Hepatic stellate cell (primary cell): ENCODE measurements at regions not wholly inside any gene's neighbourhood (a gene's known extent, or its start where the extent isn't known, plus 50 kb on each side); places are given as distances from the start of the nearest gene placed in this dataset.
"Not testable (repeated sequence)": the region's sequence is repeated elsewhere in the genome, so short reads cannot be mapped to it uniquely, and the experiment has no call there.

Experiments used
- DNase-seq: peaks from one replicate; pipeline ENCODE4 v3.0.0; 2011; ENCODE audit warnings: low spot score

DNA sequence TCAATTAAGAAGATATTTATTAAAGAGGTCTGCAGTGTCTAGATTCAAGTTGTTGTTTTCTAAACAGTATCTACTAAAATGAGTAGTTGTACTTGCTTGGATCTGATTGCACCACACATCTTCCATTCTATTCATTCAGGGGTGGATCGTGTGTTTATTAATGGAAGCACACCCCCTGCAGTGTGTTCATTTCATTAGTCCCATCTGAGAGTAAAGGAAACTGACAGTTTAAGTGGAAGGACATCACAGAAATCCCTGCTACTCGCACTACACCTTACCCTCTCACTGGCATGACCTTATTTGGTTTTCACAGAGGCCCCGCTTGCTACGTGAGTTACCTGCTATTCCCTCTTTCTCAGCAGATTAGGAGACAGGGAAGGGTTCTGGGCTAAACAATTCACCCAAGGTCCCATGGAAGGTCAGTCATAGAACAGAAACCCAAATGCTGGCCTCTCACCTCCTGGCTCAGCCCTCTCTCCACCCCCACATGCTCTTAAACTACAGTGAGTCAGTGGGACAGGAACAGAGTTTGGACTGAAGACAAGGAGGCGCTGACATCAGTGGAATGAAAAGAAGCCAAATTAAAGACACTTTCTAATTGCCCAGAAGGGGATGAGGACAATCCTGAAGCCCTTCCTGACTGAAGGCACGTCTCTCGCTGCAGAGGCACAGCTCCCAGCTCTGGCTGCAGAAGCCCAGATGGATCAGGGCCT, 369.2 kb upstream of the NRP1 start:
- DNase-seq: no peak

DNA sequence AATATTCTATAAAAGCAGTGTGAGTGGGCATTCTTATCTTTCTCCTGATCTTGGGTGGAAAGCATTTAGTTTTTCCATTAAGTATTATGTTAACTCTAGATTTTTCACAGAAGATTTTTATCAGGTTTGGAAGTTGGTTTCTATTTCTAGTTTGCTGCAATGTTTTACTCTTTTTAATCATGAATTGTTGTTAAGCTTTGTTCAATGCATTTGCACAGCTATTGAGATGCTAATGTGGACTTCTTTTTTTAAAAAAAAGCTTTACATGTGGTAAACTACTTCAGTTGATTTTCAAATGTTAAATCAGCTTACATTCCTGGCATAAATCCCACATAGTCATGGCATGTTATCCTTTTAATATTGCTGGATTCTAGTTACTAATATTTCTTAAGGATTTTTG, 363.6 kb upstream of the NRP1 start:
- no peak for DNase-seq

DNA sequence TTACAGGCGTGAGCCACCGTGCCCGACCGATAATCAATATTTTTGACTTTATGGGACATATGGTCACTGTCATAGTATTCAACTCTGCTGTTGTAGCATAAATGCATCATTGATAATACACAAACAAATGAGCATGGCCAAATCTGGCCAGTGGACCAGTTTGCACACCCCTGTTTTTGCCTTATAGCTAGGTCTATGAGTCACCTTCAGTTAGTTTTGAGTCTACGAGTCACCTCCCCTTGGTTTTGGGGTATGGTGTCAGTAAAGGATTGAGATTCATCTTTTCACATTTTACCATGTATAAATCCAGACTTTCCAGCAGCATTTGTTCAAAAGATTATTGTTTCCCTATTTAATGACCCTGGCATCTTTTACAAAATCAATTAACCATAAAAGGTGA, 362.5 kb upstream of the NRP1 start:
- DNase-seq: no peak

DNA sequence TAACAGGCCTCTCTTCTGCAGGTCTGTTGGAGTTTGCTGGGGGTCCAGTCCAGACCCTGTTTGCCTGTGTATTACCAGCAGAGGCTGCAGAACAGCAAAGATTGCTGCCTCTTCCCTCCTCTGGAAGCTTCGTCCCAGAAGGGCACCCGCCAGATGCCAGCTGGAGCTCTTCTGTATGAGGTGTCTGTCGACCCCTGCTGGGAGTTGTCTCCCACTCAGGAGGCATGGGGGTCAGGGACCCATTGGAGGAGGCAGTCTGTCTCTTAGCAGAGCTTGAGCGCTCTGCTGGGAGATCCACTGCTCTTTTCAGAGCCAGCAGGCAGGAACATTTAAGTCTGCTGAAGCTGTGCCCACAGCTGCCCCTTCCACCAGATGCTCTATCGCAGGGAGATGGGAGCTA, 361.1 kb upstream of the NRP1 start:
- DNase-seq: no peak

DNA sequence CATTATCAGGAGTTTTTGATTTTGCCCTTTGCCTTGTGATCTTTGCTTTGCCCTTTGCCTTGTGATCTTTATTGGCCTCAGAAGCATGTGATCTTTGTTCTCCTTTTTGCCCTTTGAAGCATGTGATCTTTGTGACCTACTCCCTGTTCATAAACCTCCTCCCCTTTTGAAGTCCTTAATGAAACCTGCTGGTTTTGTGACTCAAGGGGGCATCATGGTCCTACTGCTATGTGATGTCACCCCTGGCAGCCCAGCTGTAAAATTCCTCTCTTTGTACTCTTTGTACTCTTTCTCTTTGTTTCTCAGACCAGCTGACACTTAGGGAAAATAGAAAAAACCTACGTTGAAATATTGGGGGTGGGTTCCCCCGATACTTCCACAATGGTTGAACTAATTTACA, 356.1 kb upstream of the NRP1 start:
- not testable (repeated sequence) for DNase-seq

DNA sequence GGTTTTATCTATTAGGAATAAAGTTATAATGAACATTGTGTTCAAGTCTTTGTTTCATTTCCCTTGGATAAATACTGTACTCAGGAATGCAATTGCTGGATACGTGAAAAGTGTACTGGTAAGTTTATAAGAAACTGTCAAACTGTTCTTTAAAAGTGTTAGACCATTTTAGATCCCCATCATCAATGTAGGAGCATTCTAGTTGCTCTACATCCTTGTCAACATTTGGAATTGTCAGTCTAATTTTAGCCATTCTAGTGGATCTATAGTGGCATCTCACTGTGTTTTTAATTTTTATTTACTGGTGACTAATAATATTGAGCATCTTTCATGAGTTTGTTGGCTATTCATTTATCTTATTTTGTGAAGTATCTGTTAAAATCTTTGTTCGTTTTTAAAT, 354.0 kb upstream of the NRP1 start:
- no peak for DNase-seq

DNA sequence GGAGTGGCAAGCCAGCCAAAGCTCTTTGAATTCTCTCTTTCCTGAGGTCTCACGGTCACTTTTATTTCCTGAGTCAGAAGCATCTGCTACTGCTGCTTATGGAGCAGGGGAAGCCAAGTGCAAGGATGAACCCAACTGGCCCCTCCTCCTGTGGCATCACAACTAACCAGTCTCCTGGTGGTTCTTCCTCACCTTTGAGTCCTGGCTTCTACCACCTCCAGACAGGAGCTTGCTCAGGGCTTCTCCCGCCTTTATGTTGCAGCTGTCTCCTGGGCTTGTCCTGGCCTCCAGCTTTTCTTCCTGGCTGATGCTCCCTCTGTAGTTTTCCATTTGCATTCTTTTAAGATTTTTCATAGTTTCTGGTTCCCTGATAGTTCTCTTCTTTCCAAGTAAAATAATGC, 349.7 kb upstream of the NRP1 start:
- no peak for DNase-seq

DNA sequence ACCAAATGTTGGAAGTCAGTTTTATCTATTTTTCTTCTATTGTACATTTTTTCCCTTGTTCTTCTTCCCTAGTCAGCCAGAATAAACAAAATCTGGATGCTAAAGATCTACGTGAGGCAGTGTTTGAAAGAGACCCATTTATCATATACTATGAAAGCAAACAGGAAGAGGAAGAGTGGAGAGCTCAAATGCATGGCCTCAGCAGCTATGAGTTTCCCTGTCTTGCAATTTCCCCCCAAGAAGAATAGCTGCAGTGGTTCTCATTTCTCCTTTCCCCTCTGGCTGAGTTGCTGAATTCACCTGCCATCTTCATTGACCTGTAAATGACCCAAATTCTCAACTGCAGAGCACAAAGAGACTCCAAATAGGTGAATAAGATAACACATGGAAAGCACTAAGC, 347.1 kb upstream of the NRP1 start:
- DNase-seq: no peak

DNA sequence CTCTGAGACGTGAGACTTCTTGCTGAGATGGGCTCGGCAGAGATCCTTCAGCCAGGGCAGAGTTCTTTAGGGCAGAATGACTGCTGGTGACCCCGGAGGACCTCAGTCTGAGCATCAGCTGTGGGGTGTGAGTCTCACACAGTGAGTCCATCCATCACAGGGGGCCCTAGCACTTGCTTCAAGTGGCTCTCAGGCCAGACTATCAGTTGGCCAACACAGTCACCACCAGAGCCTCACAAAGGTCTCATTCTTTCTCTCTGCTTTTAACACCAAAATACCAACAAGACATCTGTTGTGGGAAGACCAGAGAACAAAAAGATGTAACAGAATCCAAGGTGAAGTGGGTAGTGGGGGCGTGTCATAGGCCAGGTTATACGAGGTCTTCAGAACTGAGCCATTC, 345.6 kb upstream of the NRP1 start:
- DNase-seq: no peak

DNA sequence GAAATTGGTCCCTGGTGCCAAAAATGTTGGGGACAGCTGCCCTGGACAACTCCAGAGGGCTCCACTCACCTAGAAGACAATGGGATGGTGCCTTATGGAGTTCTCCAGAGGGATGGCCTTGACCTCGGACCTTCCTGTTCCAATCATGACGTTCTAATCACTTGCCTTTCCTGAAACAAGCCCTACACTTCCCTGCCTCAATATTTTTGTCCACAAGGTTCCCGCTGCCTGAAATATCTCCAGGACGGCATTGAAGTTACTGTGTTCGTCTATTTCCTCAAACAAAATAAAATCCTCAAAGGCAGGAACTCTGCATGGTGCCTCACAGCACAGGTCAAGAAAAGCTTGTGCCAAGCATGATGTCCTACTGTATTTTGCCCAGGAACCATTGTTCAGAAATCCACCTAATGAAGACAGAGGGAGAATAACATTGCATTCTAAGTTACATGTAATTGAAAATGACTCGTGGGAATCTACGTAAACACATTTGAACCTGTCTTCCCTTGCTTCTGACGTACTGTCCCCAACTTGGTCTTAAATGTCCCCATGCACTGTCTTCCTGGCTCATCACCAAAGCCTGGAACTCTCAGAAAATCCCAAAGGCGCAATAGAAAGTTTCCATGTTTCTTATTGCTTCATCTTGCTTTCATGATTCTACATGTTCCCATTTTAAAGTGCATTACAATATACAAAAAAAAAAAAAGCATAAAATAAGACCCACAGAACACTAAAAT, 342.3 kb upstream of the NRP1 start:
- no peak for DNase-seq

DNA sequence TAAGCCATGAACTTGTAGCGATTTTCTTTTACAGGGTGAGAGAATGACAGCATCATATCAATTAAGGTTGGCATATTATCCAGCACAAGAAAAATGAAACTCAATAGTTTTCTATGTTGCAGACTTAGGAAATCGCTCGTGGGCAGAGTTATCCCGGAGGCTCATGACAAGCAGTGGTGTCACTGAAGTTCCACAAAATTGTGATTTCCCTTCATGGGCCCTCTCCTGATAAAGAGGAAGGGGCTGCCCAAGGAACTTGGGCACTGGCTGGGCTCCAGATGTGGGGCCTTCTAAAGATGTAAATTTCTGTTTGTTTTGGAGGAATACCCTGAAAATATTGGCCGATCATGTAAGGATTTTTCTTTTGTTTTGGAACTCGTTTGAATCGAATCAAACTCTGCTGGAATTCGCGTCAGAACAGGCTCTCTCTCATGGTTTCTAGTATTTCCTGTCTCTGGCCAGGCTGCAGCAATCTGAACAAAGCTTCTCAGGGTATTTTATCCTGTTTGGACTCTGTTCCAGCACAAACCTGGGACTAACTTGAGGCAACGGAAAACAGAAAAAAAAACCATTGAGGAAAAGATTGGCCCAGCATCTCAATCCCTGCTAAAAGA, 340.6 kb upstream of the NRP1 start:
- no peak for DNase-seq

DNA sequence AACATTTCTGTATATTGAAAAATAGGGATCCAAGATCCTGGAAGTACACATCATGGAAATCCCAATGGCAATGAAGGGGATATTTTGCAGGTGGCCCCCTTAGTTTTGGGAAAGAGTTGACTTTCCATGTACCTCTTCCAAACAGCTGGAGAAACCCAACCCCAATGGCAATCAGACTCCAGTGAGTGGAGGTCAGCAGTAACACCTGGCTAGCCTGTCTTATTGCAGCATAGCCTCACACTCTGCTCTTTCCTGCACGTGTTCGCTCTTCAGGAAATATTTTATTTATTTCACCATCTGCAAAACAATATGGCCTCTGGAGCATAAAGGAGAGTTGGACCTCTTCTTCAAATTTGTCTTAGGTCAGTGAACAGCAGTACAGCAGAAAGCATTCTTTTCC, 340.0 kb upstream of the NRP1 start:
- DNase-seq: no peak

DNA sequence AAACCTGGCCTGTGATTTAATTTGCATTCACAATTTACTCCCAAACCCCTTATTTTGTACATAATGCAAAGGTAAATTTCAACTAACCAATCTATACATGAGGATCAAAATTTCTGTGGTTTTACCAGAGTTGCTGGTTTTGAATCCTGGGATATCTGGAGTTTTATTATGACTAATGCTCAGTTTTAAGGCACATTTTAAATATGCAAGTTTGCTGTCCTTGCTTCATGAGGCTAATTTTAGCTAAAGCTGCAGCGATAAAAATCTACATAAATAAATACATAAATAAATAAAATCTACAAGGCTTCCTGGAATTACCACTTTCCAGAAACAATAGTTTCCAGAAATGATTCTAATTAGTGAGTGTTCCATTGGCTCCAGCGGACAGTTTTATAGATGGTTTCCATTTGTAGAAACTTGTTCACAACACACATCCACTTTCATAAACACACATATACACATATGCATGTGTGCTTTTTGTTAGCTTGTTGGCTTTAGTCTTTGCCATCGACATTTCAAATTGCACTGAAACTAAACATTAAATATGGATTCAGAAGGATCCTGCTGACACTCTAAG, 339.5 kb upstream of the NRP1 start:
- DNase-seq: no peak

DNA sequence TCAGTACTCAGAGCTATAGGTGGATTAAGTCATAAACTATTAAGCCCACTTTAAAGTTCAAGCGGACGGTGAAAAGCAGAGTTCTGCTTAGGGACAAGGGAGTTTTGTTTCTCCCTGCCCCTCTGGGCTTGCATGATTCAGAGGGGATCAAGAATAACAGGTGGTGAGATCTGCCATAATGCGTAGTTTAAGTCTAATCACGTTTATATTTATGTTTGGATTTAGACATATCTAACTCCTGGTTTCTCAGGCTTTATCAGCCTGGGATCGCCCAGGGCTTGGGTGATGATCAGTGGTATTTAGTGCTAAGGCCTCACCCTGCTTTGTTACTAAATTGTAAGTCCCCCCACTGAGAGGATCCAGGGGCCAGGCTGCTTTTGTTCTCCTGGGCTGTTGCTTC, 335.4 kb upstream of the NRP1 start:
- no peak for DNase-seq

DNA sequence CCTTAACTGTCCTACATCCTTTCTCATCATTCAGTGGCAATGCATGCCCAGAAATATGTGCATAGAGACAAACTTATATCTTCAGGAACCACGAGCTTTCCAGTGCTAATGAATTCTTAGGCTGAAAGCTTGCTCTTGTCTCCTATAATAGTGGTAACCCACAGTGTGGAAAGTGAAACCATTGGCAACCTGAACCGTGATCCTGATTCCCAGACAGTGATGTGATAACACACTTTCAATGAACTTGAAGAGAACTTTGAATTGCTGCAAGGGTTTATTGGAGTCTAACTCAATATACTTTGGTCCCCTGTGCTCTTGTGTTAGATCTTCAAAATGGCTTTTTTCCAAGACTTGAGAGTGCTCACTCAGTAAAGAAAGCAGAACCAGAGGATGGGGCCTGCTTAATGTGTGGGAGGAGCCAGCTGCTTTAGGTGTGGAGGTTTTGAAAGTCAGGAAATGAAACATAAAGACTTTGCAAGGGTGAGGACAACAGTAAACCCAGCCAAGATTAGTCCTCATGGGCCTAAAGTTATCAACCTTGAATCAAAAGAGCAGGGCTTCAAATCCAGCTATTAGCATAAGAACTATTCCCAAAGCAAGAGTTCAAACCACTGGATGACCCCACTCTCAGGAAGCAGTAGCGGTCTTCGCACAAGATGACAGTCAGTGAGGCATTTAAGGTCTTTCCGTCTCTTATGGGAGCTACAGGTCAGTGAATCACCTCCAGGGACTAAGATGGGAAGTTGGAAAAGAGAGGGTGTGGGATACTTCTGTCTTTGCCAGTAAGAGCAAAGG, 332.4 kb upstream of the NRP1 start:
- no peak for DNase-seq

DNA sequence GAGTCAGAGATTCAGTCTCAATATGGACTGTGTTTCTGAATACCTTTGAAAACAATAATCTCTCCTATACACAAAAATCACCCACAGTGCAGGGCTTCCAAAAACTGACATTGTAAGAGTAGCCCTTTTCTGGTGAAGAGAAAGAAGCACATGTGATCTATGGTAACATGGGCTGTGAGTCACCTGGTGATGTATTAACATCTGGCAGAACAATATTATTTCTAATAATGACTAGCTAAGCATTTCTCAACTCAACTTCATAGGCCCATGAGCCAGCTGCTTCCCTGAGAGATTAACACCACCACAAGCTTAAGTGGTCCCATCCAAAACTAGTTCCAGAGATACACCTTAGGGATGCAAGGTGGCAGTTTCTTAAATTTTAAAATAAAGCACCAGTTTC, 331.0 kb upstream of the NRP1 start:
- no peak for DNase-seq

DNA sequence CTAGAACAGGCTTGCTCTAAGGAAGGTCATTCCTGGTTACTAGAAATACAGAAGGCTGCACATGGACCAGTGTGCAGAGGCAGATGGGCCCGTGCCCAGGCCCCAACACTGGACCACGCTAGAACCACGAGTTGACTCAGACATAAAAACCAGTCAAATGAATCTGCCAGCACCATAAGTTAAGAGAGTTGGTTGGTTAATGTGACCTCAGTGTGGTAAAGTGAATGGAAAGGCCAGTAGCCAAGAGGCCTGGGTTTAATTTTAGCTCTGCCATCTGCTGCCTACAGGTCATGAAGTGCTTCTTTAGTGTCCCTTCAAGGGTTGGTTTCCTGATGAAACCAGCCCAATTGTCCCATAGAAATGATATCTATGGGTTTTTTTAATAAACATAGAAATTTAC, 329.6 kb upstream of the NRP1 start:
- no peak for DNase-seq

DNA sequence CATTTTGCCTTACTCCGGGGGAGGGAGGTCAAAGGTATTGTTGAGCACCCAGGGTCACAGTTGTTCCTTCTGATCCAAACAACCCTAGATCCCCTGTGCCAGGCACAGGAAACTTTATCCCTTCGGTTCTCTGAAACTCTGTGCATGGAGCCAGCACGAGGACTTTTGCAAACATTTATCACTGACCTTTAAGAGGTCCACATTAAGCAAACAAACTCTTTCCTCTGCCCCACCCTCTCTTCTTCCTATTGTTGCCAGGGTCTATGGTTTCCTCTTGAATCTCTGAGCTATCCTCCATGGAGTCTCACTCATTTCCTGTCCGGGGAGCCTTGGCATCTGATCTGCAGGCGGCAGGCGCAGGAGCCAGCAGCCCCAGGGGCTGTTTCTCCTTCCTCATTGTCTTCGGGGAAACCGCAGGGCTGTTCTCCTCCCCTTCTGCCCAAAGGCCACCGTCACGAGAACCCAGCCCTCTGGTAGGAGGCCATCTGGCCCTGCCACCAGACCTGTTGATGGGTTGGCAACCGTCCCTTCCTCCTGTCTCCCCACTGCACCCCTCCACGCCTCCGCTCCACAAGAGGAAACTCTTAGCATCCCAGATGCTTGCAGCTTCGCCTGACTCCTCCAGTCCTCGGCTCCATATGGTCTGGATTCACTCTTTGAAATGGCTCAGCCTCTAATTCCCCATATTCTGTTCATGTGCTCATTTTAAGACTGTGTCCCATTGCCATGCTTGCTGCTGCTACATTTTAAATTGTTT, 327.3 kb upstream of the NRP1 start:
- DNase-seq: peak; percentile 42

DNA sequence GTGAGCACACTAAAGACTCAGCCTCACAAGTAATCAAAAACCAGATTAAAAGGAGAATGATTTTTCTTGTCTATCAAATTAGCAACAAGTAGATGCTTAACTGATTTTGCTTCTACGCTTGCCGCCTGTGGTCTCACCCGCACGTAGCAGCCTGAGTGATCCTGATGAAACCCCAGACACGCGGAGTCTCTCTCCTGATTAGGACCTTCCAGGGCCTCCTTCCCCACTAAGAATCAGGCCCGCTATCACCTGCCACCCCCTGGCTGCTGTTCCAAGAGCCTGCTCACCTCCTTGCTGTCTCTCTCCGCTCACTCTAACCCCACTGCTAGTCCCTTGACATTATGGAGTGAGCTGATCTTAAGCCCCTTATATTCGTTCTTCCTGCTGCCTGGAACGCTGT, 325.9 kb upstream of the NRP1 start:
- DNase-seq: no peak

DNA sequence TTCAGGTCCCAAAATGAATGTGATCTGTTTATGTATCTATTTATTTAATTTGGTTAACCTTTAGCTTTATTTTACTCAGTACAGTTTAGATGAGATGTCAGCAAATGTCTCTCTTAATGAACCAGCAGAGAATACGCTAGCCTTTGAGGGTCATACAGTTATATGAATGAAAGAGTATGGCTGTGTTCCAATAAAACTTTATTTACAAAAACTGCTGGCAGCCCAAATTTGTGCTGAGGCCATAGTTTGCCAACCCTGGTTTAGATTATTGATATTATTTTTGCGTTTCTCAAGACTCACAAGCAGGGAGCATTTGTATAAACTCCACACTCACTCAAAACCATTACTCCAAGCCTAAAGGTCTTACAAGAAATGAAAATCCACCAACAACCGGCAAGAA, 323.4 kb upstream of the NRP1 start:
- DNase-seq: no peak

DNA sequence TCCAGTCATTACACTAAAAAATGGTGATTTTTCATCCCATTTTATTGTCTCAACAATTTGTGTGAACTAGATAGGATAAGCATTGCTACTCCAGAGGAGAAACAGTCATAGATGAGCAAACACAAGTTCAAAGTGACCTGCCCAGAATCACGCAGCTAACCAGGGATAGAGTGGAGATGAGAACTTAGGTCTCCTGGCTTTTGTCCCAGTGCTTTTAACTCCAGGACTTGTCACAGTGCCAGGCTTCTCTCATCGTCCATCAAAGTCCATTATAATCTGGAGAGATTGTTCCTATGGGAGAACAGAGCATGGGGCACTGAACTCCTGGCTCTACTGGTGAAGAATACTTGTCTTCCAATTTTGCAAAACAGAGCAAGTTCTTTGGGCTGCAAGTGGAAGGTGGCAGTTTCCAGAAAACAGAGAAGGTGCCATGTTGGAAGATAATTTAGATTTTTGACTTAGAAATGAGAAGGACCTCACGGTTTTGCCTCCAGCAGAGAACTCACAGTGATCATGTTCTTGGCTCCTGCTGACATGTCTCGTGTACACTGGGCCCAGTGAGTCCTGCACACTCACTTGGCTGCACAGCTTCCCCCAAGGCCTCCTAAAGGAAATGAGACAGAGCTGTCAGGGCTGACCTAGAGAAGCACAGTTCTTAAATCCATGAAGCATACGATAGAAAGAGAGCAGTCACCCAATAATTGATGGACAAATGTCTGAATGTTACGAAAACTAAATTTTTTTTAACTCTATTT, 322.9 kb upstream of the NRP1 start:
- DNase-seq: no peak
